HG03342 (cell line): ENCODE measurements at regions not wholly inside any gene's neighbourhood (a gene's known extent, or its start where the extent isn't known, plus 50 kb on each side); places are given as distances from the start of the nearest gene placed in this dataset.
"Not testable (repeated sequence)": the region's sequence is repeated elsewhere in the genome, so short reads cannot be mapped to it uniquely, and the experiment has no call there.

Experiments used
- ATAC-seq: cut with Tn5 transposase; IDR thresholded peaks from one replicate; pipeline ENCODE4 v1.9.1; 2021; ENCODE audit warnings: mild to moderate bottlenecking, moderate library complexity; ENCODE audit not compliant: unreplicated experiment

- ATAC-seq = peak; percentile 83
These were observed 59.7 kb downstream of the RAP2B start for GRCh38 chr3:153221748-153222162.

- not testable (repeated sequence) for ATAC-seq
These were observed 64.9 kb downstream of the RAP2B start for GRCh38 chr3:153226877-153227276.

DNA sequence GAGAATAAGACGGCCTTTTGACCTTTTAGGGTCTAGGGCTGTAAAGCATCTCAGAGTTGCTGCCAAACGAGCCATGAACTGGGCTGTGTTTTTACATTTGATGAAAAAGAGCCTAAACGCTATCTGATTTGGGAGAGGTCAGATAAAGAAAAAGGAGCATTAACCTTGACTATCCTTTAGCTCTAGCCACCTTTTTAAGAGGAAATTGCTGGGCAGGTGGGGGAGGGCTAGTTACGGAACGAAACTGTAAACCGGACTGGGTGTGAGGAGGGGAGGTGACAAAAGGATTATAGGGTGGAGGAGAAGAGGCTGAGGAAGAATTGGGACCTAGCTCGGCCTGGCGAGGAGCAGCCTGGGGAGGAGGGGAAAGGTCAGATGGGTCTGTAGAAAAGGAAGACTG, 68.4 kb downstream of the RAP2B start:
- not testable (repeated sequence) for ATAC-seq

DNA sequence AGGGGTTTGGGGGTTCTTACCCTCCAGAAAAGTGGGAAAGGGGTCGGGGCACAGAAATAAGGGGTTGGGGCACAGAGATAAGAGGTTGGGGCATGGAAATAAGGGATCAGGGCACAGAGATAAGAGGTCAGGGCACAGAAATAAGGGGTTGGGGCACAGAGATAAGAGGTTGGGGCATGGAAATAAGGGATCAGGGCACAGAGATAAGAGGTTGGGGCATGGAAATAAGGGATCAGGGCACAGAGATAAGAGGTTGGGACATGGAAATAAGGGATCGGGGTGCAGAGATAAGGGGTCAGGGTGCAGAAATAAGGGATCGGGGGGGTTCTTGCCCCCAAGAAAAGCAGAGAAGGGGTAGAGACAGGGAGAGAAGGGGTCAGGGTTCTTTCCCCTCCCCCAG, 69.2 kb downstream of the RAP2B start:
- ATAC-seq = not testable (repeated sequence)

DNA sequence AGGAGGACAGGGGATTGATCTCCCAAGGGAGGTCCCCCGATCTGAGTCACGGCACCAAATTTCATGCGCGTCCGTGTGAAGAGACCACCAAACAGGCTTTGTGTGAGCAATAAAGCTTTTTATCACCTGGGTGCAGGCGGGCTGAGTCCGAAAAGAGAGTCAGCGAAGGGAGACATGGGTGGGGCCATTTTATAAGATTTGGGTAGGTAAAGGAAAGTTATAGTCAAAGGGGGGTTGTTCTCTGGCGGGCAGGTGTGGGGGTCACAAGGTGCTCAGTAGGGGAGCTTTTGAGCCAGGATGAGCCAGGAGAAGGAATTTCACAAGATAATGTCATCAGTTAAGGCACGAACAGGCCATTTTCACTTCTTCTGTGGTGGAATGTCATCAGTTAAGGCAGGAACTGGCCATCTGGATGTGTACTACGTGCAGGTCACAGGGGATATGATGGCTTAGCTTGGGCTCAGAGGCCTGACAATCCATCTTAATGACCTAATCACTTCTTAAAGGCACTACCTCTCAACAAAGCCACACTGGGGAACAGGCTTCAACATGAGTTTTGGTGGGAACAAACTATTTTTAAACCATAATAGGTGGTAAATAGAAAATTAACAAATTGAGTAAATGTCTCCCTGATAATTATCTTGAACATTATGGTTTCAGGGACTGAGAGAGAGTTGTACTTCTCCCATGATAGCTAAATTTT, 70.2 kb downstream of the RAP2B start:
- not testable (repeated sequence) for ATAC-seq

- ATAC-seq = no peak
These were observed 70.8 kb downstream of the RAP2B start for GRCh38 chr3:153232851-153233271.

DNA sequence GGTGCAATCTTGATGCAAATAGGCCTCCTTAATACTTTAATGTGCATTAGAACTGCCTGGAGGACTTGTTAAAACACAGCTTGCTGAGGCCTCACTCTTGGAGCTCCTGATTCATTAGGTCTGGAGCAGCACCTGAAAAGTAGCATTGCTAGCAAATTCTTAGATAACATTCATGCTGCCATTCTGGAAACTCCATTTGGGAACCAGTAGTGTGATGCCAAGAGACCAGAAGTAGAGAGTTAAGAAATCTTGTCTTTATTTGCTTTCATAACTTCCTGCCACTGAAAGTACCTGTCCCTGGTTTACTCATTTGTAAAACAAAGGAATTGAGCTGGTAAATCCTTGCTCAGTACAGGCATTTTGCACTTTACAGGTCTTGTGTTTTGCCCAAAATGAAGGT, 72.0 kb downstream of the RAP2B start:
- no peak for ATAC-seq

DNA sequence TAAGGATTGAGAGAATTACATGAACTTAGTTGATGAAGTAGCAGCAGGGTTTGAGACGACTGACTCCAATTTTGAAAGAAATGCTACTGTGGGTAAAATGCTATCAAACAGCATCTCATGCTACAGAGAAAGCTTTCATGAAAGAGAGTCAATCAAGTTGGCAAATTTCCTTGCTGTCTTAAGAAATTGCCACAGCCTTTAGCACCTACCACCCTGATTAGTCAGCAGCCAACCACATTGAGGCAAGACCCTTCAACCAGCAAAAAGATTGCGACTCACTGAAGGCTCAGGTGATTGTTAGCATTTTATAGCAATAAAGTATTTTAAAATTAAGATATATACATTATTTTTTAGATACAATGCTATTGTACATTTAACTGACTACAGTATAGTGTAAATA, 80.9 kb downstream of the RAP2B start:
- ATAC-seq = no peak

- no peak for ATAC-seq
These were observed 82.9 kb downstream of the RAP2B start for GRCh38 chr3:153244961-153245360.

GRCh38 chr3:153245661-153246060, 83.6 kb downstream of the RAP2B start:
- no peak for ATAC-seq

DNA sequence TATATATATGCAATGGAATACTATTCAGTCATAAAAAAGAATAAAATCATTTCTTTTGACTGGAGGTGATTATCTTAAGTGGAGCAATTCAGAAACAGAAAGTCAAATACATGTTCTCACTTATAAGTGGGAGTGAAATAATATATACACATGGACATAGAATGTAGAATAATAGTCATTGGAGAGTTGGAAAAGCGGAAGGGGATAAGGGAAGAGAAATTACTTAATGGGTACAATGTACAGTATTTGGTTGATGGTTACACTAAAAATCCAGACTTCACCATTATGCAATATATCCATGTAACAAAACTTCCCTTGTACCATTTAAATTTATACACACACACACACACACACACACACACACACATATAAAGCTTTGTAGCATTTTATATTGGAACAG, 84.3 kb downstream of the RAP2B start:
- no peak for ATAC-seq

DNA sequence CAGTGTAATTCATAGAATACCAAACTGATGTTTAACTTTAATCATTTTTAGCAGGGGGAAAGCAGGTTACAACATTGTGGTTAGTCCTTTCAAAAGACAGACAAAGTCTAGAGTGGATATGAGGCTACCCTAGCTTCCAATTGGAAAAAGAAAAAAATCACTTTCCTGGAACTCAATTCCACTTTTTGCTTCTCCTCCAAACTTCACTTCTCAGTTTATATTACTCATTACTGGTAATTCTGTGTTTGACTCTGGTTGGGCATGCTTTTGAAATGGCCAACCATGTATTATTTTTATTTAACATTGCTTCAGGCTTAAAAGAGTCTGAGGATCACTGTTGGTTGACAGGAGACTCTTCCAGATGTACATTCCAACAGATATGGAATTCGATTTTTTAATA, 84.8 kb downstream of the RAP2B start:
- ATAC-seq = no peak

DNA sequence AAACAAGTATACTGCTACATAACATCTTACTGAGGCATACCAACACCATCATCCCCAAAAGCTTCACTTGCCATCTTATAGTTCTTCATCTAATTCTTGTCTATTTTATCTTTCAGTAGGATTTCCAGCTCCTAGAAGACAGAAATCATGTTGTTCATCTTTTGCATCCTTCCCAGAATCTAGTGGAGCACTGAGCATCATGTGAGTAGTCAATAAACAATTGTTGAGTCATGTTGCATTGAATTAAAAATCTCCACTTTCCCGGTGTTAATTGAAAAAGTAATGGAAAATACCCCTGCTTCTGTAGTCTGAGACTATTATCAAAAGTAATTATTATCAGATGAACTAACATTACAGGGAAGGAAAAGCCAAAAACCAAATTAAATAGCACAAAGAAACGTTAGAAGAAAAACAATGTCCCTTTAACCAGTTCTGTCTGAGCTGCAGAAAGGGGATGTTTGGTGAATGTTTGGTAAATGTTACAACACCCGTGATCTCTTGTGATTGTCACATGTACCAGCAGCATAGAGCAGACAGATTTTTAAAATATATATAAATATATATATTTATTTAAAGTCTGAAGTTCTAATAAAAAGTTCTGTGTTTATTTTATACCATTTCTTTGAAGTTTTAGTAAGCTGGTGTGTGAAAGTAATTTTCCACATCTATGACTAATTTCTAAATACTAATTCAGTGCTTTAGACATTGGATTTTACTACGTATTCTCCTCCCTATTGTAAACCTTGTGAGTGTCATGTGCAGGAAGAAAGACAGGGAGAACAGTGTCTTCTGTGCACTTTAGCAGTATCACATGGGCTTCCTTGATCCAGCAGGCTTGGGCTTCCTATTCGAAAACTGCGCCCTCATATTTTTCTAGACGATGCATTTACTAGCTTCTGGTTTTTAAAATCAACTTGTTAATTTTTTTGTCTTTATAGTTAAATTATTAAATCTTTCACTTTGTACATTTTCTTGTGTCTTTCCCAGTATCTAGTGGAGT, 85.6 kb downstream of the RAP2B start:
- no peak for ATAC-seq

DNA sequence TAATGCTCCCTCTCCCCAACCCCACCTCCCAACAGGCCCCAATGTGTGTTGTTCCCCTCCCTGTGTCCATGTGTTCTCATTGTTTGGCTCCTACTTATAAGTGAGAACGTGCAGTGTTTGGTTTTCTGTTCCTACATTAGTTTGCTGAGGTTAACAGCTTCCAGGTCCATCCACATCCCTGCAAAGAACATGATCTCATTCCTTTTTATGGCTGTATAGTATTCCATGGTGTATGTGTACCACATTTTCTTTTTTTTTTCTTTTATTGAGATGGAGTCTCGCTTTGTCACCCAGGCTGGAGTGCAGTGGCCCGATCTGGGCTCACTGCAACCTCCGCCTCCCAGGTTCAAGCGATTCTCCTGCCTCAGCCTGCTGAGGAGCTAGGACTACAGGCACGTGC, 86.8 kb downstream of the RAP2B start:
- ATAC-seq = not testable (repeated sequence)

GRCh38 chr3:153249906-153250305, 87.9 kb downstream of the RAP2B start:
- ATAC-seq = no peak

GRCh38 chr3:153250446-153250845, 88.4 kb downstream of the RAP2B start:
- no peak for ATAC-seq

DNA sequence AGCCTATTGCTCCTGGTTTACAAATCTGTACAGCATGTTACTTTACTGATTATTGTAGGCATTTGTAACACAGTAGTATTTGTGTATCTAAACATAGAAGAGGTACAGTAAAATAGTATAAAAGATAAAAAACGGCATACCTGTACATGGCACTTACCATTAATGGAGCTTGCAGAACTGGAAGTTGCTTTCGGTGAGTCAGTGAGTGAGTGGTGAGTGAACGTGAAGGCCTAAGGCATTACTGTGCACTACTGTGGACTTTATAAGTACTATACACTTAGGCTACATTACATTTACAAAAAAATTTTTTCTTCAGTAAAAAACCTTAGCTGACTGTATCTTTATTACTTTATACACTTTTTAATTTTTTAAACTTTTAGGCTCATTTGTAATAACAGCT, 90.9 kb downstream of the RAP2B start:
- no peak for ATAC-seq

GRCh38 chr3:153254361-153254760, 92.3 kb downstream of the RAP2B start:
- ATAC-seq = no peak

- no peak for ATAC-seq
These were observed 95.8 kb downstream of the RAP2B start for GRCh38 chr3:153257673-153258351.

DNA sequence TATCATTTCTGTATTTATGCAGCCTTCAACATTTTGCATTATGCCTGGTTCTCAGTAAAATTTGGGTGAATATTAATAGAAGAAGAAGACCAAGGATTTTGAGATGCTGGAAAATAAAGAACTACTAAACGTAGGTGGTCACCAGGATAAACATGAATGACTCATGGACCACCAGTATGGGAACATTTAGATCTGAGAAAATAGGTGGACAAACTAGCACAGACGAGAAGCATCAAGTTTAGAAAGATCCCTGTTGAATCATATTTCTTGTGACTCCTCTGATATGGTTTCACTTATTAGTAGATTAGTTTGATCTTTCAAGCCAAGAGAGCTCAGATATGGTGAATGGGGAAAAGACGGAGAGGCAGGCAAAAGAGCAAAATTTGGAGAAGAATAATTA, 97.9 kb downstream of the RAP2B start:
- no peak for ATAC-seq

- no peak for ATAC-seq
These were observed 98.7 kb downstream of the RAP2B start for GRCh38 chr3:153260681-153261080.
